Nephron (organoid): ENCODE measurements at regions not wholly inside any gene's neighbourhood (a gene's known extent, or its start where the extent isn't known, plus 50 kb on each side); places are given as distances from the start of the nearest gene placed in this dataset.

Source experiments
- H3K27ac Mint-ChIP-seq, 3 experiments: 2 replicates each; pipeline ENCODE4 v1.8.0; 2020; ENCODE audit warnings: mixed read lengths in 3 of 3, mild to moderate bottlenecking in 2 of 3, moderate library complexity in 1 of 3
- H3K27me3 Mint-ChIP-seq: 2 replicates; pipeline ENCODE4 v1.8.0; 2021; ENCODE audit warnings: low read depth, mild to moderate bottlenecking, moderate library complexity, mixed read lengths
- H3K36me3 Mint-ChIP-seq: 2 replicates; pipeline ENCODE4 v1.8.0; 2020; ENCODE audit warnings: low read depth, mixed read lengths
- H3K4me1 Mint-ChIP-seq: 2 replicates; pipeline ENCODE4 v1.8.0; 2020; ENCODE audit warnings: mixed read lengths
- H3K4me3 Mint-ChIP-seq, 3 experiments: 2 replicates each; pipeline ENCODE4 v1.8.0; 2020; ENCODE audit warnings: mild to moderate bottlenecking in 3 of 3, mixed read lengths in 3 of 3, moderate library complexity in 2 of 3
- H3K9me3 Mint-ChIP-seq: 2 replicates; pipeline ENCODE4 v1.8.0; 2020; ENCODE audit warnings: mixed read lengths
- CTCF ChIP-seq, 3 experiments: fragments of 200-600 bp; sonication (generic); IDR thresholded peaks; one replicate each; pipeline ENCODE4 v1.5.0; 2021; ENCODE audit warnings: antibody characterized with exemption in 3 of 3; ENCODE audit not compliant: unreplicated experiment in 3 of 3

GRCh38 chr2:215576572-215576971, 140.7 kb upstream of the FN1 start:
- no peaks in the 10 kb centered on the region for H3K9me3 Mint-ChIP-seq
- H3K27ac Mint-ChIP-seq = no peak overlapping the region
- H3K4me1 Mint-ChIP-seq = peaks cover 15% of the 10 kb centered on the region
- TF ChIP-seq CTCF (IDR thresholded peaks at IDR 0.05; ENCODE audit: unreplicated experiment in 3 of 3) = no peak
- H3K4me3 Mint-ChIP-seq = no peak overlapping the region
- no peaks in the 10 kb centered on the region for H3K27me3 Mint-ChIP-seq
- H3K36me3 Mint-ChIP-seq = no peaks in the 10 kb centered on the region

GRCh38 chr2:215573496-215573895, 137.6 kb upstream of the FN1 start:
- peaks cover 3% of the 10 kb centered on the region for H3K4me1 Mint-ChIP-seq

GRCh38 chr2:215572341-215572848, 136.5 kb upstream of the FN1 start:
- Mint-ChIP-seq H3K4me1 (peaks cover 3% of the 10 kb centered on the region), H3K27me3 (no peaks in the 10 kb centered on the region), H3K4me3 (no peak overlapping the region), H3K9me3 (no peaks in the 10 kb centered on the region), H3K27ac (no peak overlapping the region), H3K36me3 (no peaks in the 10 kb centered on the region)
- TF ChIP-seq CTCF (IDR thresholded peaks at IDR 0.05; ENCODE audit: unreplicated experiment in 3 of 3) = no peak

More at GRCh38 chr2:215573496-215573895, 137.6 kb upstream of the FN1 start:
- Mint-ChIP-seq H3K4me3 (no peak overlapping the region), H3K36me3 (no peaks in the 10 kb centered on the region), H3K27ac (no peak overlapping the region), H3K27me3 (no peaks in the 10 kb centered on the region), H3K9me3 (no peaks in the 10 kb centered on the region)
- TF ChIP-seq CTCF (IDR thresholded peaks at IDR 0.05; ENCODE audit: unreplicated experiment in 3 of 3) = no peak

- Mint-ChIP-seq H3K27ac (no peak overlapping the region), H3K27me3 (no peaks in the 10 kb centered on the region), H3K36me3 (no peaks in the 10 kb centered on the region), H3K4me3 (no peak overlapping the region), H3K4me1 (peaks cover 3% of the 10 kb centered on the region), H3K9me3 (no peaks in the 10 kb centered on the region)
- no peak for TF ChIP-seq CTCF (IDR thresholded peaks at IDR 0.05; ENCODE audit: unreplicated experiment in 3 of 3)
Observed at GRCh38 chr2:215571689-215572088, 135.8 kb upstream of the FN1 start.

GRCh38 chr2:215567504-215567903, 131.6 kb upstream of the FN1 start:
- H3K36me3 Mint-ChIP-seq = no peaks in the 10 kb centered on the region
- no peaks in the 10 kb centered on the region for H3K27me3 Mint-ChIP-seq
- H3K27ac Mint-ChIP-seq = no peak overlapping the region
- no peak overlapping the region for H3K4me3 Mint-ChIP-seq
- H3K9me3 Mint-ChIP-seq = no peaks in the 10 kb centered on the region
- peaks cover 3% of the 10 kb centered on the region for H3K4me1 Mint-ChIP-seq
- TF ChIP-seq CTCF (IDR thresholded peaks at IDR 0.05; ENCODE audit: unreplicated experiment in 3 of 3) = no peak

GRCh38 chr2:215565897-215566296, 130.0 kb upstream of the FN1 start:
- Mint-ChIP-seq H3K36me3 (no peaks in the 10 kb centered on the region), H3K4me3 (no peak overlapping the region), H3K27ac (no peak overlapping the region), H3K9me3 (peaks cover 3% of the 10 kb centered on the region), H3K27me3 (no peaks in the 10 kb centered on the region), H3K4me1 (no peaks in the 10 kb centered on the region)
- TF ChIP-seq CTCF (IDR thresholded peaks at IDR 0.05; ENCODE audit: unreplicated experiment in 3 of 3) = no peak
